GM12864 (cell line): ENCODE measurements at regions not wholly inside any gene's neighbourhood (a gene's known extent, or its start where the extent isn't known, plus 50 kb on each side); places are given as distances from the start of the nearest gene placed in this dataset.
A peak's percentile ranks its signal among the peaks of the same experiment; 100 is the strongest.

ENCODE experiments used
- DNase-seq: peaks from one replicate; pipeline ENCODE4 v3.0.0-alpha.2; 2011; ENCODE audit warnings: low read depth
- H3K4me3 ChIP-seq: 2 replicates; pipeline ENCODE4 v1.5.1; 2011; ENCODE audit warnings: mild to moderate bottlenecking, low read depth, low read length, control low read depth
- TF ChIP-seq, protein P1 (sequence below): IDR thresholded peaks from 2 replicates; pipeline ENCODE4 v1.5.1; 2011; ENCODE audit warnings: low read depth, mild to moderate bottlenecking, moderate library complexity, low read length, control low read depth, inconsistent platforms; ENCODE audit errors: missing control alignments

DNA sequence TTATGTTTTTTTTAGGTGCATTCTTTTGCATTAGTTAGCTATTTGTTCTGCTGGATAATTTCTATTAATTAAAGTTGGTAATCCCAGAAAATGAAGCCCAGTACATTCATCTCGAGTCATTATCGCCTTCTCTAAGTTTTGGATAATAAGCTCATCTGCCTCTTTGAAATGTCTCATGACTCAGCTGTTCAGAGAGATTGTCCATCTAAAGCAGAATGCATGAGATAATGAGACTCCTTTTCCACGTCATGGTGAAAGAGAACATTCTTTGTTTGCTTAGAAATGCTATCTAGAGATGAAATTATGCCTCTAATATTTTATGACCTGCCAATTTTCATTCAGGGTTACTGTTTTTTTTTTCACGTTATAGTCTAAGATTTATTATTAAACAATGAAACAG is 374.7 kb upstream of the GOLIM4 start:
- TF ChIP-seq, protein P1, sequence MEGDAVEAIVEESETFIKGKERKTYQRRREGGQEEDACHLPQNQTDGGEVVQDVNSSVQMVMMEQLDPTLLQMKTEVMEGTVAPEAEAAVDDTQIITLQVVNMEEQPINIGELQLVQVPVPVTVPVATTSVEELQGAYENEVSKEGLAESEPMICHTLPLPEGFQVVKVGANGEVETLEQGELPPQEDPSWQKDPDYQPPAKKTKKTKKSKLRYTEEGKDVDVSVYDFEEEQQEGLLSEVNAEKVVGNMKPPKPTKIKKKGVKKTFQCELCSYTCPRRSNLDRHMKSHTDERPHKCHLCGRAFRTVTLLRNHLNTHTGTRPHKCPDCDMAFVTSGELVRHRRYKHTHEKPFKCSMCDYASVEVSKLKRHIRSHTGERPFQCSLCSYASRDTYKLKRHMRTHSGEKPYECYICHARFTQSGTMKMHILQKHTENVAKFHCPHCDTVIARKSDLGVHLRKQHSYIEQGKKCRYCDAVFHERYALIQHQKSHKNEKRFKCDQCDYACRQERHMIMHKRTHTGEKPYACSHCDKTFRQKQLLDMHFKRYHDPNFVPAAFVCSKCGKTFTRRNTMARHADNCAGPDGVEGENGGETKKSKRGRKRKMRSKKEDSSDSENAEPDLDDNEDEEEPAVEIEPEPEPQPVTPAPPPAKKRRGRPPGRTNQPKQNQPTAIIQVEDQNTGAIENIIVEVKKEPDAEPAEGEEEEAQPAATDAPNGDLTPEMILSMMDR = no peak
- DNase-seq = no peak
- no peak overlapping the region for H3K4me3 ChIP-seq

DNA sequence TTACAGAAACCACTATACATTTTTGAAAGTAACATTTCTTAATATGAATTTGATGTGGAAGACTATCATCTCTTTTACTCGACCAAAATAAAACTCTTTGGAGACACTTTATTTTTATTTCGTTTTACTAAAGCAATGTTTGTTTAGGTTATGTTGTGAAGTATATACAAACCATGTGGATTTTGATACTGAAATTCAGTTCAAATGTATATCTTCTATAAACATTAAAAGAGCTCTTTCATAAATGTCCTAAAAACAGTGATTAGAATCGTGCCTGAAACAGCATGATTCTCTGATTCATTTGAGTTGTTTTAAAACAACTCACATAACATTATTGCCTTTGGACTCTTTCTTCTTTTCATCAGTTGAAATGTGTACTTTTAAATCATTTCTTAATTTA is 373.7 kb upstream of the GOLIM4 start:
- TF ChIP-seq, protein P1 = no peak
- no peak for DNase-seq
- H3K4me3 ChIP-seq = no peak overlapping the region

GRCh38 chr3:168467115-168467714 is 371.5 kb upstream of the GOLIM4 start:
- TF ChIP-seq, protein P1 = peak; percentile 46
- peak; percentile 19 for DNase-seq
- peak overlapping the region; percentile 6; the same call in 1 of the 2 replicates for H3K4me3 ChIP-seq

GRCh38 chr3:168461793-168462192 is 366.1 kb upstream of the GOLIM4 start:
- TF ChIP-seq, protein P1 = no peak
- no peak for DNase-seq
- H3K4me3 ChIP-seq = no peak overlapping the region

DNA sequence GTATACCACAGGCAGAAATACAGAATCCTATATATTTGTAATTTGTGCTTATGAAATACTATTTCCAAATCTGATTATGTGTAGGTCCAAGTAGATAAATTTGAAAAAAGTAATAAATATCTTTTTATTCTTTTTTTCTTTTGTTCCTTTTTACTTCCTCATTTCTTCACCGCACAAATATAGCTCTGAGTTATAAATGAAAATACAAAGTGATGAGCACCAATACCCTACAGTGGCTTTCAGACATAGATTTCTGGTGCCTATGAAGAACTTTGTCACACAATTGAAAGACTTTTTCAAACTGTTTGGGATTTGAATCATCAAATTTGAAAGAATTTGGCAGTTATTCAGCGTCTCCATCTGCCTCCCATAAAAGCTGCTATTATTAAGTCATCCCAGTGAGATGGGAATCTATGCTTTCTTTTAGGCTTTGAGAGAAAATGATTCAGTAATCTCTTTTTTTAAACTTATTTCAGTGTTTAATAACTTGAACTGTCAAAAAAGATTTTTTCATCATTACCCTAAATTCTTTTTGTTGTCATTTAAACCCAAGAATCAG is 363.6 kb upstream of the GOLIM4 start:
- TF ChIP-seq, protein P1 = no peak
- no peak overlapping the region for H3K4me3 ChIP-seq
- DNase-seq = no peak

GRCh38 chr3:168457954-168458539 is 362.3 kb upstream of the GOLIM4 start:
- H3K4me3 ChIP-seq = no peak overlapping the region
- DNase-seq = no peak
- TF ChIP-seq, protein P1 = no peak
